RKO (cell line): ENCODE measurements at regions not wholly inside any gene's neighbourhood (a gene's known extent, or its start where the extent isn't known, plus 50 kb on each side); places are given as distances from the start of the nearest gene placed in this dataset.
A peak's percentile ranks its signal among the peaks of the same experiment; 100 is the strongest.
"Not testable (repeated sequence)": the region's sequence is repeated elsewhere in the genome, so short reads cannot be mapped to it uniquely, and the experiment has no call there.

ENCODE experiments used
- DNase-seq: peaks from one replicate; pipeline ENCODE4 v3.0.0-alpha.2; 2016; ENCODE audit warnings: low spot score

GRCh38 chr11:96447208-96448110 is 57.6 kb downstream of the JRKL start:
- no peak for DNase-seq

- no peak for DNase-seq
These were observed 58.4 kb downstream of the JRKL start for GRCh38 chr11:96448225-96448624.

- DNase-seq = no peak
These were observed 66.3 kb downstream of the JRKL start for GRCh38 chr11:96456111-96456510.

- DNase-seq = no peak
These were observed 69.9 kb downstream of the JRKL start for GRCh38 chr11:96459751-96460150.

GRCh38 chr11:96461871-96462270 is 72.1 kb downstream of the JRKL start:
- DNase-seq = no peak

- DNase-seq = peak; percentile 91
These were observed 75.0 kb downstream of the JRKL start for GRCh38 chr11:96464700-96465307.

- DNase-seq = no peak
These were observed 75.7 kb downstream of the JRKL start for GRCh38 chr11:96465512-96465911.

- no peak for DNase-seq
These were observed 76.8 kb downstream of the JRKL start for GRCh38 chr11:96466607-96467006.

DNA sequence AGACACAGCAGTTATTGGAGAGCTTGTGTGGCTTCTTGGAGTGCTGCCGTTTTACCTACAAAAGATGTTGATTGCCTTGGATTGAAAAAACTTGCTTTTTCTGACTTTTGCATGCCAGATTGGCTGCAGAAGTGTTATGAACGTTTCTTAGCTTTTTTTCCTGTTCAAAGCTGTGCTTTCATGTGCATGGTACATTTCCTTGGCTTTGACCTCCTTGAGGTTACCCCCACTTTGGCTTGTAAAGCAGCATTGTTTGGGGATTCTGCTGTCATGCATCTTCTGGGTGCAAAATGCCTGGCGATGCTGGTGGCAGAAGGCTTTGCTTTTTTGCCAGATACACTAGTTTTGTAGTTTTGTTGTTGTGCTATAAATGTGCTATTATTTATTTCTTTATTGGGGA is 80.0 kb downstream of the JRKL start:
- DNase-seq = no peak

GRCh38 chr11:96470521-96470920 is 80.7 kb downstream of the JRKL start:
- no peak for DNase-seq

- no peak for DNase-seq
These were observed 82.3 kb downstream of the JRKL start for GRCh38 chr11:96472085-96472484.

DNA sequence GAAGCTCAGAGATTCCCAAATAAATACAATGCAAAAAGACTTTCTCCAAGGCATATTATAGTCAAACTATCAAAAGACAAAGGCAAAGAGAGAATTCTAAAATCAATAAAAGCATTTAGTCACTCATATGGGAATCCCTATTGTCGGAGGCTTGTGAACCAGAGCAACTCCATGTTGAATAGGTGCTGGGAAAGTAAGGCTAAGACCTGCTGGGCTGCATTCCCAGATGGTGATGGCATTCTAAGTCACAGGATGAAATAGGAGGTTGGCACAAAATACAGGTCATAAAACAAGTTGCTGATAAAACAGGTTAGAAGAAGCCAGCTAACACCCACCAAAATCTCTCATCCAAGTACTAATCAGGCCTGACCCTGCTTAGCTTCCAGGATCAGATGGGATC is 84.5 kb downstream of the JRKL start:
- no peak for DNase-seq

- DNase-seq = no peak
These were observed 91.4 kb downstream of the JRKL start for GRCh38 chr11:96481204-96481603.

DNA sequence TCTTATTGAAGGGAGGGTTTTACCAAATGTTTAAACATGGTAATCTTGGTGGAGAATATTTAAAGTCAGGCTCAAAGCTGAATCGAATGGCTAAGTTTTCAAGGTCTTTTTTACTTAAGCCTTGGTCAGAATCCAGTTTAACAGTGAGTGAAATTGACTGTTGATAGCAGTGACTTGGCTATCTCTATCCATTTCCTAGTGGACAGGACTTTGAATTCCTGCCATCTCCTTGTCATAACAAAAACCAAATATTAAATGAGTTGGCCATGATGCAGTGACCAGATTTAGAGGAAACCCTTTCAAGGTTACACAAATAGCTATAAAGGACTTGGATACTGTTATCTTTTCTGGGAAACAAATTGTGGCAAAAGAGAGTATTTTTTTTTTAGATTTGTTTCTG is 92.0 kb downstream of the JRKL start:
- DNase-seq = no peak

- no peak for DNase-seq
These were observed 92.4 kb downstream of the JRKL start for GRCh38 chr11:96482193-96482592.

DNA sequence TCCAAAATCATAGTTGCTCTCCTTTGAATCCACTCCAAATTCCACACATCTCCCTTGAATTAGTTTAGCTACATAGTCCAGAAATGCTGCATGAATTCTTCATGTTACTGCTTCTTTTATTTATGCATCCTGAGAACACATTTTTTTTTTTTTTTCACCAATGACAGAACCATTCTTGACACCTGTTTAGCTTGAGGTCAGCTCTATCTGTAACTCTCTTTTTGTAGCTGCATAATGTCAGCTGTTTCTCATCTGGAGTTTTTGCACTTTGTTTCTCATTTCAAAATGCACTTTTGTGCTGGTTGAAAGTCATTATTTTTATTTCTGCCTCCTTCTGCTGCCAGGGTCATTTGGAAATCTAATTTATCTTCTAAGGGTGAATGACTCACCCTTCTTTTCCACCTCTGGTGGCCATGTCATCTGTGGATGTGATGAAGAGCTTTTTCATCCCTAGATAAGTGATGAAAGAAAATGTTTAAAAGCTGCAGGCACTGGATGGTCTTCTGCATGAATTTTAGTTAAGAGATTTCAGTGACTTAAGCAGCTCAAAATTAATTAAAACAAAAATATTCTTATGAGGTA is 93.7 kb downstream of the JRKL start:
- DNase-seq = no peak

DNA sequence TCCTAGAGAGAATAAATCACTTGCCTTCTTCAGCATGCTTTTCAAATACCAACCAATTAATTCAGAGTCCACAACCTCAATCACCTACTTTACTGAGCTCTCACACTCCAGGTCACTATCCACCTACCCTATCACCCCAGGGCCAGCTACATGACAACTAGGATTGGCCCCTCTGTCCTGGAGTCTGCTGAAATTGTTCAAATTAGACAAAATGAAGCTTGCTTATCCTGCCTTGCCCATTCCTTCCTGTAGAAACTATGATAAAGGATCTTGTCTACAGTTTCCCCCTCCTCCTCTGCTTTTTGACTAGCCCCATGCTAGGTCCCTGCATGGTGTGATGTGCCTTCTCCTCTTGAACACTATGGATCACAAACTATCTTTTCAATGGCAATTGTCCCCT is 94.5 kb downstream of the JRKL start:
- DNase-seq = no peak

DNA sequence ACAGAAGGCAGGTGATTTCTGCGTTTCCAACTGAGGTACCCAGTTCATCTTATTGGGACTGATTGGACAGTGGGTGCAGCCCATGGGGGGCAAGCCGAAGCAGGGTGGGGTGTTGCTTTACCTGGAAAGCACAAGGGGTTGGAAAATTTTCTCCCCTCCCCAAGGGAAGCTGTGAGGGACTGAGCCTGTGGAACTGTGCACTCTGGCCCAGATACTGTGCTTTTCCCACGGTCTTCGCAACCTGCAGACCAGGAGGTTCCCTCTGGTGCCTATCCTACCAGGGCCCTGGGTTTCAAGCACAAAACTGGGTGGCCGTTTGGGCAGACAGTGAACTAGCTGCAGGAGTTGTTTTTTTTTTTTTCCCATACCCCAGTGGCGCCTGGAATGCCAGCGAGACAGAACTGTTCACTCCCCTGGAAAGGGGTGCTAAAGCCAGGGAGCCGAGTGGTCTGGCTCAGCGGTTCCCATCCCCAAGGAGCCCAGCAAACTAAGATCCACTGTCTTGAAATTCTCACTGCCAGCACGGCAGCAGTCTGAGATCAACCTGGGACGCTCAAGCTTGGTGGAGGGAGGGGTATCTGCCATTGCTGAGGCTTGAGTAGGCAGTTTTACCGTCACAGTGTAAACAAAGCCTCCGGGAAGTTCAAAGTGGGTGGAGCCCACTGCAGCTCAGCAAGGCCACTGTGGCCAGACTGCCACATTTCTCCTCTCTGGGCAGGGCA is 97.2 kb downstream of the JRKL start:
- no peak for DNase-seq

DNA sequence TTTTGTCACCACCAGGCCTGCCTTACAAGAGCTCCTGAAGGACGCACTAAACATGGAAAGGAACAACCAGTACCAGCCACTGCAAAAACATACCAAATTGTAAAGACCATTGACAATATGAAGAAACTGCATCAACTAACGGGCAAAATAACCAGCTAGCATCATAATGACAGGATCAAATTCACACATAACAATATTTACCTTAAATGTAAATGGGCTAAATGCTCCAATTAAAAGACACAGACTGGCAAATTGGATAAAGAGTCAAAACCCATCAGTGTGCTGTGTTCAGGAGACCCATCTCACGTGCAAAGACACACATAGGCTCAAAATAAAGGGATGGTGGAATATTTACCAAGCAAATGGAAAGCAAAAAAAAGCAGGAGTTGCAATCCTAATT is 99.1 kb downstream of the JRKL start:
- not testable (repeated sequence) for DNase-seq

DNA sequence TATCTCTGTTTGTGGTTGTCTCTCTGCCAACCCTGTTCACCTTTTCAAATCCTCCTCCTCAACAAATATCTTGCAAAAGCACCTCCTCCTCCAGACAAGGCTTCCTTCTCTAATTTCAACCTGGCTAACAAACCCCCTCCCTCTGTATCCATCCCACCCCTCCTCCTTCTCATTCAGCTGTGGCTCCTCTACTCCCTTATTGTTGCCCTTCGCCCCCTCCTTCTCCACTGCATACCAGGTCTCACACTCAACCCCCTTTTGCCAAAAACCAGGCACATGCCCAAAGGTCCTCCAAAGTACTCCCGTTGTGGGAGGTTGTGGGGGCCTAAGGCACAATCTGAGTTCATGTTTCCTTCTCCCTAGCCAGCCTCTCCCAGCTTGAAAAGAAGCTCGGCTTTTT is 110.6 kb downstream of the JRKL start:
- DNase-seq = no peak

DNA sequence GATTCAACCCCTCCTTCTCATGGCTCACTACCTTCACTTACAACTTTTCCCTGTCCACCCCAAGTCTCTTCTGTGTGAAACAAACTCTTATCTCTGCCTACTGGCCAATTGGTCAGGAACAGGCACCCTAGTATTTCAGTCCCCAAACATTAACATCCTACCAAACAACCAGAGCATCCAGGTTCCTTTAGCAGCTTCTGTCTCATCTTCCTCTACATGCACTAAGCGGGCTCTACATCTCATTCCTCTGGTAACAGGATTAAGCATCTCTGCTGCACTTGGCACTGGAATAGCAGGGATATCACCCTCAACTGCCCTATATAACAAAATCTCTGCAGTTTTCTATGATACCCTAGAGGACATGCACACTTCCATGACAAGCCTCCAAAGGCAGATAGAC is 116.2 kb downstream of the JRKL start:
- no peak for DNase-seq

GRCh38 chr11:96506953-96507354 is 117.1 kb downstream of the JRKL start:
- DNase-seq = no peak

- no peak for DNase-seq
These were observed 119.0 kb downstream of the JRKL start for GRCh38 chr11:96508861-96509260.
